HG02970 (cell line): ENCODE measurements at regions not wholly inside any gene's neighbourhood (a gene's known extent, or its start where the extent isn't known, plus 50 kb on each side); places are given as distances from the start of the nearest gene placed in this dataset.

ENCODE experiments used
- ATAC-seq: cut with Tn5 transposase; IDR thresholded peaks from one replicate; pipeline ENCODE4 v1.9.1; 2021; ENCODE audit warnings: mild to moderate bottlenecking, moderate library complexity, moderate number of reproducible peaks; ENCODE audit not compliant: unreplicated experiment, low FRiP score

DNA sequence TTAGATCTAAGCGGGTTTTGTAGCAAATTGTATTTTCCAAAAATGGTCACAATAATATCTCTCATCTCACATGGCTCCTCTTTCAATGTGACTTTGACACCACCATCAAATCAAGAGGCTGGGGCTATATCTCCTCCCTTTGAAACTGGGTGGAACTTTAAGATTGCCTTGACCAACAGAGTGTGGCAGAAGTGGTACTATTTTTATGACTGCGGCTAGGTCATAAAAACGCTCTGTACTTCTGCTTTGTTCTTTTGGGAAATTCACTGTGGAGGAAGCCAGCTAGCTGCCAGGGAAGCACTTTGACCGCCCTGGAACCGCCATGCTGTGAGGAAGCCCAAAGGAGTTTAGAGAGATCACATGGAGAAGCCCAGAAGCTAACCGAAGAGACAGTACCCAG, 50.7 kb upstream of the ACOT11 start:
- no peak for ATAC-seq

- no peak for ATAC-seq
Measured at GRCh38 chr1:54495954-54496353, 52.1 kb upstream of the ACOT11 start.

GRCh38 chr1:54493608-54494007, 54.4 kb upstream of the ACOT11 start:
- ATAC-seq = no peak

DNA sequence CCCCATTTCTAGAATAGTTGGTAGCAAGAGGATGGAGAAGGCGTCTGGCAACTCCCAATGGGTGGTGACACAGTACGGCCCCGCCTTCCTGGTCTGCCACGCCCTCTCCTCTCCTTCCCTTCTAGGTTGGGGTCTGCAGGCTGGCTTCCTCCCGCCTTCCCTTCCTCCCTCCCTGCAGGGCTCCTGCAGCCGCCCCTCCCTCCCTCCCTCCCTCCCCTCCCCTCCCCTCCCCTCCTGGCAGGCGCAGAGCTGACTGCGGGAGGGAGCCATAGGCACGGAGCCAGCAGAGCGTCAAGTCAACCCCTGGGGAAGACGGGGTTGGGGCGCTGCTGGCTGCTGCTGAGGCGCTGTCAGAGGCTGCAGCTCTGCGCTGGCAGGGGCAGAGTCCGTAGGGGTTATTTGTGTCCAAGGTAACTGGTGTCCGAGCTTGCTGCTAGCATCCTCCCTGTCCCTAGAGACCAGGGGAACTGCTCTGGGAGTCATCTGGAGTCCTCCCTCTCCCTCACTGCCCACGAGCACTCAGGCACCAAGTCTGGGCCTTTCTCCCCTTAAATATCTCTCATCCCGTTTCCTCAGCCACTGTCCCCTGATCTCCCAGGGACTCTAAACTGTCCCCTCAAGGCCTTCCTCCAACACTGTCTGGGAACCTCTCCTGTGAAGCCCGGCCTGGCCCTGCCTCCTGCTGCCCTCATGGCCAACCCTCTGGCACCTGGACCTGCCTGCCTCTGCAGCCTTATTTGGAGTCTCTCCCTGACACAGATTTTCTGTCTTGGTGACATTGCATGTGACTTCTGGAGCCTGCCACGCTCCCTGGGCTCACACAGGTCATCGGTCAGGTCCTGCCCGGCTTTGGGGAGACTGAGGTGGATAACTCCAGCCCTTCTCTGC, 57.4 kb upstream of the ACOT11 start:
- no peak for ATAC-seq

DNA sequence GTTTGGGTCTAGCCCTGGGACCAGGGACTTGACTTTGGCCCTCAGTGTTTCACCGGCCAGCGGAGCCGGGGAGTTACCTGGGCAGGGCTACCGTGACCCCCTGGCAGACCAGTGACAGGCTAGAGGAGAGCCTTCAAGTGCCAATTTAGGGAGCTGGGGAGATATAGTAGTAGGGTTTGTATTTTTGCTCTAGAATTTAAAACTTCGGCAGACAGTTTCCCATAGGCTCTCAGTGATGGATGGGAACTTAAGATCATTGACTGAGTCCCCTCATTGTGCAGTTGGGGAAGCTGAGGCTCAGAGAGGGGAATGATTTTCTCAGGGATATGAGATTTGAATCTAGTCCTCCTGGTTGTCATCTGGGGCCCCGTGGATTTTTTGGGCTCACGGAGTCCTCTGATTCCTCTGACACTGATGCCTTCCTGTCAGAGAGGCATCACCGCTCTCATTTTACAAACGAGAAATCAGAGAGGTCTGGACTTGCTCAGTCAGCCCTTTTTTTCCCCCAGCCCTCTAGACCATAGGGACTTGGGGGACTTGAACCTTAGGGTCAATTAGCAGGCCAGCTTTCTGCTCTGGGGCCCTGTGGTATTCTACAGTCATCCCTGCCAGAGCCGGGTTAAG, 58.3 kb upstream of the ACOT11 start:
- no peak for ATAC-seq

GRCh38 chr1:54488779-54489626, 59.0 kb upstream of the ACOT11 start:
- peak; percentile 66 for ATAC-seq

DNA sequence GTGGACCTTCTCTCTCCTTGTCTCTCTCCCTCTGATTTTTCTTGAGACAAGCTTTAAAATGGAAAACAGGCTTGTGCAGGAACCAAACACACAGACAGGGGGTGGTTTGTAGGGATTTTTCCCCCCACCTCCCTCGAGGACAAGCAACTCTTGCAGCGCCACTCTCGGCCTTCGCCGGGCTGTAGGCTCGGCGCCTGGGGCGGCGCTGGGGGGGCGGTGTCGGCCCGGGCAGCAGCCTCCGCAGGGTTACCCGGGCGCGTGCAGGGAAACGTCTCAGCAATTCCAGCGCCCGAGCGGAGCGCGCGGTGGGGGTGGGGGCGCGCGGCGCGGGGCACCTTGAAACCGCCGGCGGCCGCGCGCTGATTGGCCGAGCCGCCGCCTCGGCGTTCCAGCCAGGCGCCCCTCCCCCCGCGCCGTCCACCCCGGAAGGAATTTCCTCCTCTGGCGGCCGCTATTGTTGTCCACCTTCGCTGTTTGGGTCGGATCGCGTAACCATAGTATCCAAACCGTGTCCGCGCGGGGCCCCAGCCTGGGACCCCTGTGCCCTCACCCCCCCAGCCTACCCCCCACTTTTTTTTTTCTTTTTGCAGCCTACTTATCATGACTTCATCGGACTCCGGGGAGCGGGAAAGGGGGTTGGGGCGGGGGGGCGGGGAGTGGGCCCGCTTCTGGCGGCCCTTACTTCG, 59.8 kb upstream of the ACOT11 start:
- no peak for ATAC-seq

GRCh38 chr1:54487571-54488050, 60.4 kb upstream of the ACOT11 start:
- ATAC-seq = no peak

DNA sequence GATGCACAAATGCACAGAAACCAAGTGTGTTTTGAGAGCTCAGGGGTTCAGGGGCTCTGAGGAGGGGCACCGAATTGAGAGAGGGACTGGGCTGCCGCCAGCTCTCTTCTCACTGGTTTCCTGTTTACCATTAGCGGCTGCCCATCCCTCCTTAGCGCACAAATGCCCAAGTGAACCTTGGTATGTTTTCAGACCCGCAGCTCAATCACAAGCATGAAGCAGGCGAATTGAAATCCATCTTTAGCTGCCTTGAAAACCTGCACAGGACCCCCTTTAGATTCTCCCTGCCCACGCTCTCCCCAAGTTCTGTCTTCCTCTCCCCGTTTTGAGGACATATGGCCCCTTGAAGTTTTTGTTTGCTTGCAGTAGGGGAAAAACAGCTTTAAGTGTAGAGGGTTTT, 61.1 kb upstream of the ACOT11 start:
- ATAC-seq = no peak

DNA sequence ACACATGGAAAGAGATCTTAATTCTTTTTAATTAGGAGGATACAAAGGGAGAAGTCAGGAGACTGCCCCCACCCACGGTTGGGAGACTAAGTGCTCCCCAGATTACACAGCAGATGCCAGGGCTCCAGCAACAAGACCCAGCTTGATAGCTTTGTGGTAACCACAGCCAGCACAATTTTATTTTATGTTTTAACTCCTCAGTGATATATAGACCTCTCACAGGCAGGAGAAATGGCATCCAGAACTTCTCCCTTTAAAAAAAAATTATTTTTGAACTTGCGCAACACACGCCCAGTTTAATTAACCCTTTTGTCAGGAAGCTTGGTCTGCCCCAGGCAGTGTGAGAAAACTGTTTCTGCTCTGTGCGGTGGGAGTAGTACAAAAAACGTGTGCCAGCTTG, 62.6 kb upstream of the ACOT11 start:
- no peak for ATAC-seq

DNA sequence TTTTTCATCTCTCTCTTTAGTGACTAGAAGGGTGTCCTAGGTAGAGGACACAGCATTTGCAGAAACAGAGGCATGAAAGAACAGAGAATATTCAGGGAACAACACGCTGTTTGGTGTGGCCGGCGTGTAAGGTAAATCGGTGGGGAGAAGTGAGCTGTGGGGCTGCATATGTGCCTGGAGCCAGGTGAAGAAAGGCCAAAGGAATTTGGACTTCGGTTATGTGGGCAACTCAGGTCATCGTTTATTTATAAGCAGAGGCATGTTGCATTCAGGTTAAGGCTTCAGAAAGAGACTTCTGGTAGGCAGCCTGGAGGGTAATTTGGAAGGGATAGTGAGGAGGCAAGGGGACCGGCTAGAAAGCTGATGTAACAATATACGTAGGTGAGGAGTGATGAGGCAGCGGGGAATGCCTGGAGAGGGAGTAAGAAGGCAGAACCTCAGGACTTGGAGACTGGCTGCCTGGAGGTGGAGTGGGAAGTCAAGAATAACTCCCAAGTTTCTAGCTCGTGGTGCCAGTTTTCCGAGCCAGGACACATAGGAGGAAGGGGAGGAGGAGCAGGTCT, 64.1 kb upstream of the ACOT11 start:
- ATAC-seq = no peak

- no peak for ATAC-seq
Measured at GRCh38 chr1:54481201-54481884, 66.7 kb upstream of the ACOT11 start.

- no peak for ATAC-seq
Measured at GRCh38 chr1:54480525-54480848, 67.5 kb upstream of the ACOT11 start.

DNA sequence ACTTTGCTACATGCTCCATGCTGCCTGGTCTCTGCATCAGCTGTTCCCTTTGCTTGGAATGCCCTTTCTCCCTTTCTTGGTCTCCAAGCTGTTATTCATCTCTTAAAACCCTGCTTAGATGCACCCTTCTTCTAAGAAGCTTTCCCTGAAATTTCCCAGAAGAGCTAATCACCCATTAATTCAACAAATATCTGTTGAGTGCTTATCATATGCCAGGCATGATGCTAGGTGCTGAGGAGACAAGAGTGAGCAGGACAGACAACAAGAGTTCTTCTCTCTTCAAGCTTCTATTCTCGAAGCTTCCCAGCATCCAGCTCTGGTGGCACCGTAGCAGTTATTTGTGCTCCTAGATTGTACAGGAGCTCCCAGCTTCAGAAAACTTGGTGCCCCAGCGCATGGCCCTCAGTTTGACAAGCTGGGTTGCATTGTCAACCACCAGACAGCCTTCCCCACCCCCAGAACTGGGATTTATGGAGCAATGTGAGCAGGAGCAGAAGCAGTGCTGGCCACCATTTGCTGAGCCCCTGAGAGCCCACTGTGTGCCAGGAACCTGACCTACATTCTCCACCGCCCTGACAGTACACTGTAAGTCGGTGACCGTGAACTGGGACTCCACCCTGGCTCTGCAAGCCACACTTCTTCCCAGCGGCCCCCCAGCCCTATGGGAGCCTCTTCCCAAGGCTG, 68.0 kb upstream of the ACOT11 start:
- ATAC-seq = no peak

- no peak for ATAC-seq
Measured at GRCh38 chr1:54479251-54479650, 68.8 kb upstream of the ACOT11 start.

- no peak for ATAC-seq
Measured at GRCh38 chr1:54477153-54477561, 70.9 kb upstream of the ACOT11 start.

- no peak for ATAC-seq
Measured at GRCh38 chr1:54476530-54477109, 70.4 kb upstream of the SSBP3 start.

- ATAC-seq = no peak
Measured at GRCh38 chr1:54475946-54476516, 69.8 kb upstream of the SSBP3 start.
